Neuronal stem cell (in vitro differentiated cells): ENCODE measurements at regions not wholly inside any gene's neighbourhood (a gene's known extent, or its start where the extent isn't known, plus 50 kb on each side); places are given as distances from the start of the nearest gene placed in this dataset.

Source experiments
- DNase-seq: peaks from one replicate; pipeline ENCODE4 v3.0.0-alpha.2; 2013; ENCODE audit warnings: low spot score
- H2AFZ ChIP-seq: one replicate; pipeline ENCODE4 v1.6.1; 2013; ENCODE audit warnings: mild to moderate bottlenecking, low read length, inconsistent platforms
- H2AK5ac ChIP-seq: 2 replicates; pipeline ENCODE4 v1.6.1; 2013; ENCODE audit warnings: low read depth, mild to moderate bottlenecking, inconsistent platforms, low read length, moderate library complexity, mixed read lengths
- H2BK120ac ChIP-seq: 2 replicates; pipeline ENCODE4 v1.6.1; 2013; ENCODE audit warnings: low read depth, mild to moderate bottlenecking, inconsistent platforms, low read length, moderate library complexity, mixed read lengths
- H2BK12ac ChIP-seq: one replicate; pipeline ENCODE4 v1.6.1; 2013; ENCODE audit warnings: low read length, inconsistent platforms
- H2BK15ac ChIP-seq: 2 replicates; pipeline ENCODE4 v1.6.1; 2013; ENCODE audit warnings: mild to moderate bottlenecking, low read length, inconsistent platforms, mixed read lengths
- H2BK5ac ChIP-seq: one replicate; pipeline ENCODE4 v1.6.1; 2013; ENCODE audit warnings: inconsistent platforms, mild to moderate bottlenecking, low read length, moderate library complexity
- H3K14ac ChIP-seq: one replicate; pipeline ENCODE4 v1.6.1; 2013; ENCODE audit warnings: low read length, inconsistent platforms
- H3K18ac ChIP-seq: 2 replicates; pipeline ENCODE4 v1.6.1; 2013; ENCODE audit warnings: low read length, inconsistent platforms
- H3K23ac ChIP-seq: 2 replicates; pipeline ENCODE4 v1.6.1; 2013; ENCODE audit warnings: low read depth, mild to moderate bottlenecking, mixed read lengths, low read length, inconsistent platforms; ENCODE audit not compliant: poor library complexity
- H3K27ac ChIP-seq: replicated peaks from 3 replicates; pipeline ENCODE4 v1.5.1; 2013; ENCODE audit warnings: low read length, inconsistent platforms
- H3K27me3 ChIP-seq, 3 experiments: 2 replicates each; pipeline ENCODE4 v1.6.1; 2013; ENCODE audit warnings: low read length in 3 of 3, mild to moderate bottlenecking in 2 of 3, inconsistent platforms in 1 of 3, low read depth in 1 of 3, mixed read lengths in 1 of 3, moderate library complexity in 1 of 3; ENCODE audit not compliant: control insufficient read depth in 3 of 3, insufficient read depth in 3 of 3
- H3K36me3 ChIP-seq, 2 donors: replicated peaks in 1 of 2; 2 replicates each; pipeline ENCODE4 v1.6.1; 2013; ENCODE audit warnings: low read length in 2 of 2; ENCODE audit not compliant: control insufficient read depth in 2 of 2, insufficient read depth in 2 of 2
- H3K4ac ChIP-seq: 2 replicates; pipeline ENCODE4 v1.6.1; 2013; ENCODE audit warnings: inconsistent platforms, mild to moderate bottlenecking, low read length, moderate library complexity
- H3K4me1 ChIP-seq, 2 donors: 1 replicate in 1 of 2; 2 replicates in 1 of 2; pipeline ENCODE4 v1.6.1; 2013; ENCODE audit warnings: low read length in 2 of 2, low read depth in 1 of 2; ENCODE audit not compliant: control insufficient read depth in 2 of 2, insufficient read depth in 1 of 2
- H3K4me2 ChIP-seq: one replicate; pipeline ENCODE4 v1.6.1; 2013; ENCODE audit warnings: mild to moderate bottlenecking, low read length, inconsistent platforms; ENCODE audit not compliant: insufficient read depth, poor library complexity, severe bottlenecking
- H3K4me3 ChIP-seq, 2 donors: 2 replicates each; pipeline ENCODE4 v1.5.1; 2013; ENCODE audit warnings: low read length in 2 of 2, mild to moderate bottlenecking in 2 of 2, inconsistent platforms in 1 of 2, moderate library complexity in 1 of 2
- H3K79me1 ChIP-seq: one replicate; pipeline ENCODE4 v1.6.1; 2013; ENCODE audit warnings: low read depth, mild to moderate bottlenecking, inconsistent platforms, low read length, moderate library complexity
- H3K9ac ChIP-seq: one replicate; pipeline ENCODE4 v1.6.1; 2013; ENCODE audit warnings: mild to moderate bottlenecking, low read depth, low read length, inconsistent platforms; ENCODE audit not compliant: poor library complexity
- H3K9me3 ChIP-seq, 2 donors: replicated peaks in 1 of 2; 2 replicates each; pipeline versions ENCODE3 to v1.6.1; 2013; ENCODE audit warnings: low read length in 2 of 2, mild to moderate bottlenecking in 2 of 2, inconsistent platforms in 1 of 2, low read depth in 1 of 2, mixed read lengths in 1 of 2, moderate library complexity in 1 of 2; ENCODE audit not compliant: control insufficient read depth in 2 of 2, insufficient read depth in 1 of 2
- H4K8ac ChIP-seq: one replicate; pipeline ENCODE4 v1.6.1; 2013; ENCODE audit warnings: low read depth, mild to moderate bottlenecking, inconsistent platforms, low read length, moderate library complexity
- H4K91ac ChIP-seq: one replicate; pipeline ENCODE4 v1.6.1; 2013; ENCODE audit warnings: low read length, low read depth, mild to moderate bottlenecking, inconsistent platforms; ENCODE audit not compliant: poor library complexity
- WGBS, 2 donors: extraction: QIAGEN DNeasy Blood & Tissue Kit; methylation state at CpG; one replicate each; pipeline ENCODE4 v1.1.7; 2013; ENCODE audit warnings: missing lambda C conversion rate in 2 of 2, mixed read lengths in 1 of 2; ENCODE audit not compliant: insufficient read length in 2 of 2, insufficient replicate concordance in 1 of 2; ENCODE audit errors: extremely low coverage in 2 of 2; 5-methylcytosine and 5-hydroxymethylcytosine counted together

- Histone ChIP-seq H3K9me3 (no peaks in the 10 kb centered on the region), H3K4me1 (no peaks in the 10 kb centered on the region), H3K36me3 (no peaks in the 10 kb centered on the region), H2AK5ac (no peak overlapping the region), H2BK5ac (no peak overlapping the region), H3K14ac (no peak overlapping the region), H2BK15ac (no peak overlapping the region), H3K4me2 (no peak overlapping the region), H3K18ac (no peak overlapping the region), H4K8ac (no peak overlapping the region), H3K4ac (no peak overlapping the region), H3K79me1 (no peaks in the 10 kb centered on the region), H3K23ac (no peak overlapping the region), H2BK120ac (no peak overlapping the region), H3K4me3 (no peak overlapping the region), H3K27ac (no peak overlapping the region), H4K91ac (no peak overlapping the region), H2AFZ (no peak overlapping the region), H2BK12ac (no peak overlapping the region), H3K9ac (no peak overlapping the region), H3K27me3 (no peaks in the 10 kb centered on the region)
- DNase-seq, result no peak
- no CpG with 5 or more reads among the region's 3 CpGs for WGBS, 2 donors
These were observed 154.7 kb upstream of the ETAA1 start for GRCh38 chr2:67242456-67242855.

- Histone ChIP-seq H4K8ac (no peak overlapping the region), H3K4me2 (no peak overlapping the region), H3K18ac (no peak overlapping the region), H3K14ac (no peak overlapping the region), H2BK12ac (no peak overlapping the region), H3K4me1 (no peaks in the 10 kb centered on the region), H2BK5ac (no peak overlapping the region), H2AK5ac (no peak overlapping the region), H3K4me3 (no peak overlapping the region), H4K91ac (no peak overlapping the region), H3K9ac (no peak overlapping the region), H3K27me3 (no peaks in the 10 kb centered on the region), H3K79me1 (no peaks in the 10 kb centered on the region), H2AFZ (no peak overlapping the region), H3K36me3 (no peaks in the 10 kb centered on the region), H2BK120ac (no peak overlapping the region), H3K23ac (no peak overlapping the region), H2BK15ac (no peak overlapping the region), H3K9me3 (no peaks in the 10 kb centered on the region), H3K27ac (no peak overlapping the region), H3K4ac (no peak overlapping the region)
- DNase-seq, result no peak
- no CpG with 5 or more reads among the region's 2 CpGs for WGBS, 2 donors
These were observed 153.2 kb upstream of the ETAA1 start for GRCh38 chr2:67243919-67244318.

- Histone ChIP-seq H3K79me1 (no peaks in the 10 kb centered on the region), H2BK120ac (no peak overlapping the region), H3K18ac (no peak overlapping the region), H3K23ac (no peak overlapping the region), H3K9me3 (no peaks in the 10 kb centered on the region), H3K4me2 (no peak overlapping the region), H2AK5ac (no peak overlapping the region), H3K27ac (no peak overlapping the region), H2BK5ac (no peak overlapping the region), H3K27me3 (no peaks in the 10 kb centered on the region), H3K9ac (no peak overlapping the region), H2AFZ (no peak overlapping the region), H3K36me3 (no peaks in the 10 kb centered on the region), H2BK15ac (no peak overlapping the region), H3K4me1 (no peaks in the 10 kb centered on the region), H2BK12ac (no peak overlapping the region), H4K8ac (no peak overlapping the region), H3K4me3 (no peak overlapping the region), H3K14ac (no peak overlapping the region), H4K91ac (no peak overlapping the region), H3K4ac (no peak overlapping the region)
- no peak for DNase-seq
- WGBS, 2 donors, result no CpG with 5 or more reads among the region's 1 CpG
These were observed 150.3 kb upstream of the ETAA1 start for GRCh38 chr2:67246791-67247190.

- H3K27me3 ChIP-seq, result no peaks in the 10 kb centered on the region
- no peak overlapping the region for H3K27ac ChIP-seq
- H3K4me3 ChIP-seq, result no peak overlapping the region
- no peak overlapping the region for H4K91ac ChIP-seq
- H2AFZ ChIP-seq, result no peak overlapping the region
- WGBS, 2 donors, result no CpG with 5 or more reads among the region's 3 CpGs
- H3K4me2 ChIP-seq, result no peak overlapping the region
- no peak overlapping the region for H2BK15ac ChIP-seq
- no peak overlapping the region for H2AK5ac ChIP-seq
- H3K9ac ChIP-seq, result no peak overlapping the region
- H3K23ac ChIP-seq, result no peak overlapping the region
- no peaks in the 10 kb centered on the region for H3K9me3 ChIP-seq
- H2BK5ac ChIP-seq, result no peak overlapping the region
- no peak overlapping the region for H2BK12ac ChIP-seq
- H3K36me3 ChIP-seq, result no peaks in the 10 kb centered on the region
- no peaks in the 10 kb centered on the region for H3K4me1 ChIP-seq
- H4K8ac ChIP-seq, result no peak overlapping the region
- no peak overlapping the region for H3K4ac ChIP-seq
- H3K79me1 ChIP-seq, result no peaks in the 10 kb centered on the region
- H2BK120ac ChIP-seq, result no peak overlapping the region
- no peak for DNase-seq
- no peak overlapping the region for H3K14ac ChIP-seq
- no peak overlapping the region for H3K18ac ChIP-seq
These were observed 145.4 kb upstream of the ETAA1 start for GRCh38 chr2:67251741-67252140.
